ENCODE measurements at regions not wholly inside any gene's neighbourhood (a gene's known extent, or its start where the extent isn't known, plus 50 kb on each side); places are given as distances from the start of the nearest gene placed in this dataset.

DNA sequence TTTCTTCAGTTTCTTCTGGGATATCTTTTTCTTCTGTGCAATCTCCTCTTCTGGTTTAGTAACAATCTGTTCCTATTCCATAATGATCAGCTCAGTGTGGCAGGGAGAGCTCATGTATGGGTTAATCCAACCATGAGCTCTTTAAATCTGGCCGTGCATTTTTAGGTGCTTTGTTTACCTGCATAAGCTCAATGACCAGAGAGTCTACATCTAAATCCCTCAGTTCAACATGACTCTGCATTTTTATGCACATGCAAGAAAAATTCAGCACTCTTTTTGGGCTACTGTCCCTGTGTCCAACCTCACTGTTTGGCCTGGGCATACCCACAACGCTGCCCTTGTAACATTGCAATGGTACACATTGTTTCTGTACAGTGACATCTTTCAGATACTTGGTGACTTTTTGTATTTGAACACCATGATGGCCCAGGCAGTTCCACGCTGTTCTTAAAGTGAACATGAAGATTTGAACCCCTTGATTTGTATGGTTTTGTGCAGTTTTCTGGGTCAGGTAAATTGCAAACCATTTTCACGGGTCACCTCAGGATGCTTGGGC is 243.3 kb upstream of the SRRM4 start:
- H4K20me1 ChIP-seq (ENCODE audit: insufficient read depth, low read length) = no peaks in the 10 kb centered on the region
- no peak overlapping the region for H3K4me3 ChIP-seq (replicated peaks in 1 of 3; ENCODE audit: insufficient read depth in 1 of 3, low read depth in 2 of 3, low read length in 3 of 3)
- FAIRE-seq (no peak), ATAC-seq (no peak), DNase-seq (ENCODE audit: low spot score) (no peak)
- H3K4me2 ChIP-seq (ENCODE audit: low read depth, low read length) = no peak overlapping the region
- no peaks in the 10 kb centered on the region for H3K36me3 ChIP-seq (replicated peaks in 1 of 2; ENCODE audit: control insufficient read depth in 1 of 2, insufficient read depth in 2 of 2, low read length in 2 of 2)
- POLR2A ChIA-PET = no interaction called here
- H3K27ac ChIP-seq (ENCODE audit: extremely low read length, insufficient read depth, low read length) = no peak overlapping the region
- TF ChIP-seq MAFK (conservative IDR thresholded peaks at IDR 0.05 in 1 of 2, IDR thresholded peaks at IDR 0.05 in 1 of 2; ENCODE audit: low read length in 2 of 2) = 0 out of 4 replicates have a peak, but pooled peaks have one; percentile 0 to 13
- TF ChIP-seq NFE2L2 (IDR thresholded peaks at IDR 0.05; ENCODE audit: low read length) = peak; percentile 51; the same call in 1 of the 2 replicates
- TF ChIP-seq HOXA7 (CRISPR knock-in tag; IDR thresholded peaks at IDR 0.05) = no peak
- H3K27me3 ChIP-seq (ENCODE audit: control insufficient read depth in 1 of 2, insufficient read depth in 2 of 2, low read length in 2 of 2) = no peaks in the 10 kb centered on the region
- CTCF ChIA-PET (ENCODE audit: low intra/inter-chr PET ratio, low total read pairs) = no interaction called here
- BruUV-seq (replicated peaks) = no TSS peak
- H3K4me1 ChIP-seq (ENCODE audit: insufficient read depth, low read length) = 0 out of 2 replicates have a peak, but pooled peaks cover 10% of the 10 kb centered on the region
- intact Hi-C loops (cut with micrococcal nuclease; ENCODE audit: unreplicated experiment) (no loop called here), in situ Hi-C loops (cut with HindIII; ENCODE audit: extremely low pct_ligation_motif_present, low pct_unique_long_range_greater_than_20kb) (no loop called here)
- no peaks in the 10 kb centered on the region for H3K9me3 ChIP-seq (ENCODE audit: low read length)
- H3K9ac ChIP-seq (ENCODE audit: insufficient read depth, low read depth, low read length) = no peak overlapping the region
- no peaks in the 10 kb centered on the region for H3K79me2 ChIP-seq (ENCODE audit: insufficient read depth, low read length)
- 11% methylated on average over 4 of the region's 4 CpGs for WGBS (ENCODE audit: low lambda C conversion rate)
- no peak overlapping the region for H2AFZ ChIP-seq (ENCODE audit: low read length)

DNA sequence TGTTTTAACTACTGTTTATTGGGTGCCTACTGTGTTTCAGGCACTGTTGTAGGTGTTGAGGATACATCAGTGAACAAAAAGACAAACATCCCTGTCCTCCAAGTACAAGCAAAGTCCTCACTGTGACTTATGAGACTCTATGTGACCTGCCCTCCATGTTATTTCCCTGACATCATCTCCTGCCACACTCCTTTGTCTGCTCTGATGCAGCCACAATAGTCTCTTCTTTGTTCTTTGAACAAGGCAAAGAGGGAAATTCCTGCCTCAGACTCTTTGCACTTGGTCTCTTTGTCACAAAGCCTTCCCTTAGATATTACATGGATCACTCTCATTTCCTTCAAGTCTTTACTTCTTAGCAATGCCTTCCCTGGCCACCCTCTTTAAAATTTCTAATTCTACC is 240.1 kb upstream of the SRRM4 start:
- DNase-seq (ENCODE audit: low spot score) (no peak), ATAC-seq (no peak), FAIRE-seq (no peak)
- in situ Hi-C loops (cut with HindIII; ENCODE audit: extremely low pct_ligation_motif_present, low pct_unique_long_range_greater_than_20kb) (no loop called here), intact Hi-C loops (cut with micrococcal nuclease; ENCODE audit: unreplicated experiment) (no loop called here)
- Histone ChIP-seq H2AFZ (ENCODE audit: low read length) (no peak overlapping the region), H3K36me3 (replicated peaks in 1 of 2; ENCODE audit: control insufficient read depth in 1 of 2, insufficient read depth in 2 of 2, low read length in 2 of 2) (no peaks in the 10 kb centered on the region), H4K20me1 (ENCODE audit: insufficient read depth, low read length) (no peaks in the 10 kb centered on the region), H3K4me2 (ENCODE audit: low read depth, low read length) (no peak overlapping the region), H3K9ac (ENCODE audit: insufficient read depth, low read depth, low read length) (no peak overlapping the region), H3K4me3 (replicated peaks in 1 of 3; ENCODE audit: insufficient read depth in 1 of 3, low read depth in 2 of 3, low read length in 3 of 3) (no peak overlapping the region), H3K9me3 (ENCODE audit: low read length) (no peaks in the 10 kb centered on the region), H3K4me1 (ENCODE audit: insufficient read depth, low read length) (0 out of 2 replicates have a peak, but pooled peaks cover 10% of the 10 kb centered on the region), H3K27me3 (ENCODE audit: control insufficient read depth in 1 of 2, insufficient read depth in 2 of 2, low read length in 2 of 2) (no peaks in the 10 kb centered on the region), H3K27ac (ENCODE audit: extremely low read length, insufficient read depth, low read length) (no peak overlapping the region), H3K79me2 (ENCODE audit: insufficient read depth, low read length) (no peaks in the 10 kb centered on the region)
- TF ChIP-seq EP300 (IDR thresholded peaks at IDR 0.05; ENCODE audit: low read depth in 2 of 2, low read length in 2 of 2) = no peak
- no peak for TF ChIP-seq EP300 (CRISPR knock-in tag; IDR thresholded peaks at IDR 0.05; ENCODE audit: borderline replicate concordance)
- TF ChIP-seq SOX13 (IDR thresholded peaks at IDR 0.05) = no peak
- peak in 1 of 2 experiments; percentile 19; a peak in 1 of 4 replicates for TF ChIP-seq SOX13 (CRISPR knock-in tag; conservative IDR thresholded peaks at IDR 0.05 in 1 of 2, IDR thresholded peaks at IDR 0.05 in 1 of 2)
- POLR2A ChIA-PET = no interaction called here
- no TSS peak for BruUV-seq (replicated peaks)
- CTCF ChIA-PET (ENCODE audit: low intra/inter-chr PET ratio, low total read pairs) = no interaction called here
